HEK293 (cell line): ENCODE measurements at regions not wholly inside any gene's neighbourhood (a gene's known extent, or its start where the extent isn't known, plus 50 kb on each side); places are given as distances from the start of the nearest gene placed in this dataset.

Source experiments
- CTCF ChIA-PET: fragments of 350-600 bp; formaldehyde crosslinking; extraction: SDS; loops from one replicate; lab custom pipeline; 2021; ENCODE audit warnings: antibody characterized with exemption; lab: Yijun Ruan, JAX
- POLR2A ChIA-PET: fragments of 300-600 bp; formaldehyde crosslinking; extraction: SDS; loops from one replicate; lab custom pipeline; 2020; ENCODE audit warnings: antibody characterized with exemption, inconsistent platforms; lab: Yijun Ruan, JAX
- H3K27ac ChIP-seq: fragments of 200-500 bp; sonication (Bioruptor generic); 2 replicates; pipeline ENCODE4 v1.5.1; 2014; ENCODE audit warnings: low read depth, low read length, control low read depth, inconsistent platforms; ENCODE audit errors: extremely low read depth
- H3K36me3 ChIP-seq, 2 experiments: fragments of 200-500 bp in 1 of 2; sonication (Bioruptor generic) in 1 of 2; 1 replicate in 1 of 2; 2 replicates in 1 of 2; pipeline ENCODE4 v1.5.1; 2014 to 2017; ENCODE audit warnings: inconsistent platforms in 2 of 2, low read length in 2 of 2; ENCODE audit not compliant: control insufficient read depth in 2 of 2, insufficient read depth in 1 of 2
- H3K4me1 ChIP-seq: fragments of 200-500 bp; sonication (Bioruptor generic); 2 replicates; pipeline ENCODE4 v1.5.1; 2014; ENCODE audit warnings: mild to moderate bottlenecking, low read length, inconsistent platforms; ENCODE audit not compliant: control insufficient read depth, insufficient read depth
- H3K4me3 ChIP-seq: 2 replicates; pipeline ENCODE4 v1.5.1; 2011; ENCODE audit warnings: low read depth, mild to moderate bottlenecking, control low read depth, low read length, moderate library complexity
- H3K9me3 ChIP-seq: fragments of 200-500 bp; sonication (Bioruptor generic); 2 replicates; pipeline ENCODE4 v1.5.1; 2014; ENCODE audit warnings: low read depth, low read length, inconsistent platforms; ENCODE audit not compliant: control insufficient read depth, insufficient read depth
- KLF9 ChIP-seq: fragments of 450-650 bp; formaldehyde crosslinking; IDR thresholded peaks from 2 replicates; pipeline ENCODE4 v1.5.1; 2016; ENCODE audit warnings: missing biosample characterization, missing genetic modification characterization, low read depth
- MZF1 ChIP-seq: fragments of 450-650 bp; formaldehyde crosslinking; IDR thresholded peaks from 2 replicates; pipeline ENCODE4 v1.5.1; 2017; ENCODE audit warnings: missing biosample characterization, missing genetic modification characterization, borderline replicate concordance
- ZBTB7A ChIP-seq: fragments of 450-650 bp; formaldehyde crosslinking; IDR thresholded peaks from 2 replicates; pipeline ENCODE4 v1.5.1; 2016; ENCODE audit warnings: low read depth, missing biosample characterization, missing genetic modification characterization
- ZEB2 ChIP-seq: fragments of 450-650 bp; formaldehyde crosslinking; IDR thresholded peaks from 2 replicates; pipeline ENCODE4 v1.5.1; 2016; ENCODE audit warnings: missing biosample characterization, missing genetic modification characterization
- ZFP37 ChIP-seq: fragments of 450-650 bp; formaldehyde crosslinking; IDR thresholded peaks from 2 replicates; pipeline ENCODE4 v1.5.1; 2016; ENCODE audit warnings: missing biosample characterization, missing genetic modification characterization
- ZNF169 ChIP-seq: fragments of 450-650 bp; formaldehyde crosslinking; IDR thresholded peaks from 2 replicates; pipeline ENCODE4 v1.5.1; 2016; ENCODE audit warnings: missing biosample characterization, missing genetic modification characterization
- ZNF221 ChIP-seq: fragments of 450-650 bp; formaldehyde crosslinking; IDR thresholded peaks from 2 replicates; pipeline ENCODE4 v1.5.1; 2017; ENCODE audit warnings: missing biosample characterization, missing genetic modification characterization, borderline replicate concordance
- ZNF223 ChIP-seq: fragments of 450-650 bp; formaldehyde crosslinking; IDR thresholded peaks from 2 replicates; pipeline ENCODE4 v1.5.1; 2016; ENCODE audit warnings: missing biosample characterization, missing genetic modification characterization
- ZNF266 ChIP-seq: fragments of 450-650 bp; formaldehyde crosslinking; IDR thresholded peaks from 2 replicates; pipeline ENCODE4 v1.5.1; 2016; ENCODE audit warnings: missing biosample characterization, missing genetic modification characterization, low read depth
- ZNF324 ChIP-seq: fragments of 450-650 bp; formaldehyde crosslinking; IDR thresholded peaks from 2 replicates; pipeline ENCODE4 v1.5.1; 2016; ENCODE audit warnings: missing biosample characterization, missing genetic modification characterization
- ZNF37A ChIP-seq: fragments of 450-650 bp; IDR thresholded peaks from 2 replicates; pipeline ENCODE4 v1.5.1; 2018; ENCODE audit warnings: missing biosample characterization, missing genetic modification characterization
- ZNF596 ChIP-seq: fragments of 450-650 bp; IDR thresholded peaks from 2 replicates; pipeline ENCODE4 v1.5.0; 2018; ENCODE audit warnings: missing biosample characterization, mild to moderate bottlenecking, missing genetic modification characterization, moderate library complexity
- ZNF600 ChIP-seq: fragments of 450-650 bp; formaldehyde crosslinking; IDR thresholded peaks from 2 replicates; pipeline ENCODE4 v1.5.1; 2016; ENCODE audit warnings: missing biosample characterization, missing genetic modification characterization
- ZNF747 ChIP-seq: fragments of 450-650 bp; formaldehyde crosslinking; IDR thresholded peaks from 2 replicates; pipeline ENCODE4 v1.5.1; 2016; ENCODE audit warnings: missing biosample characterization, missing genetic modification characterization
- ZNF777 ChIP-seq: fragments of 450-650 bp; formaldehyde crosslinking; IDR thresholded peaks from 2 replicates; pipeline ENCODE4 v1.5.1; 2017; ENCODE audit warnings: missing biosample characterization, missing genetic modification characterization, borderline replicate concordance
- TF ChIP-seq, protein P1 (sequence below): fragments of 450-650 bp; formaldehyde crosslinking; IDR thresholded peaks from 2 replicates; pipeline ENCODE4 v1.5.1; 2016; ENCODE audit warnings: missing biosample characterization, missing genetic modification characterization, borderline replicate concordance
- TF ChIP-seq, protein P2 (sequence below): fragments of 450-650 bp; formaldehyde crosslinking; IDR thresholded peaks from 2 replicates; pipeline ENCODE4 v1.5.1; 2017; ENCODE audit warnings: missing biosample characterization, missing genetic modification characterization
- TF ChIP-seq, protein P3 (sequence below): fragments of 450-650 bp; formaldehyde crosslinking; IDR thresholded peaks from 2 replicates; pipeline ENCODE4 v1.5.1; 2016; ENCODE audit warnings: missing biosample characterization, missing genetic modification characterization
- TF ChIP-seq, protein P4 (sequence below): fragments of 450-650 bp; IDR thresholded peaks from 2 replicates; pipeline ENCODE4 v1.5.1; 2018; ENCODE audit warnings: missing biosample characterization, missing genetic modification characterization
- TF ChIP-seq, protein P5 (sequence below): fragments of 450-650 bp; formaldehyde crosslinking; IDR thresholded peaks from 2 replicates; pipeline ENCODE4 v1.5.1; 2017; ENCODE audit warnings: missing biosample characterization, missing genetic modification characterization

DNA sequence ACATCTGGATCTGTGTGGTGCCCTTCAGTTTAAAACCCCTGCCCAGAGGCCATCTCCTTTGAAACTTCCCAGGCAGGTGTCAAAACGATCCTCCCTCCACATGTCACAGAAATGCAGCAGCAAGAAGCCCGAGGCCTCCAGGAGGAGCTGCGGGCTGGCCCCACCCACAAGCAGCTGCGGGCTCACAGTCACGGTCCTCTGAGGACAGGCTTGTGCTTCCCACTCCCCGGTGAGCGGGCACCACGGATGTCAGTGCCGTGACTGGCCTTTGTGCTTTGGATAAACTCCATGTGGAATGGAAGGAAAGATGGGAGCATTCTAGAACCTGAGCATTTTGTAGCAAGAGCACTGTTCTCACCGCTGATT, 65.8 kb downstream of the SIK1 start:
- ChIA-PET CTCF (no interaction called here), POLR2A (no interaction called here)
- Histone ChIP-seq H3K36me3 (no peaks in the 10 kb centered on the region), H3K4me3 (no peak overlapping the region), H3K4me1 (no peaks in the 10 kb centered on the region; the same call in 1 of the 2 replicates), H3K27ac (no peak overlapping the region), H3K9me3 (no peaks in the 10 kb centered on the region)
- no peak for TF ChIP-seq ZNF223
- TF ChIP-seq, protein P1, sequence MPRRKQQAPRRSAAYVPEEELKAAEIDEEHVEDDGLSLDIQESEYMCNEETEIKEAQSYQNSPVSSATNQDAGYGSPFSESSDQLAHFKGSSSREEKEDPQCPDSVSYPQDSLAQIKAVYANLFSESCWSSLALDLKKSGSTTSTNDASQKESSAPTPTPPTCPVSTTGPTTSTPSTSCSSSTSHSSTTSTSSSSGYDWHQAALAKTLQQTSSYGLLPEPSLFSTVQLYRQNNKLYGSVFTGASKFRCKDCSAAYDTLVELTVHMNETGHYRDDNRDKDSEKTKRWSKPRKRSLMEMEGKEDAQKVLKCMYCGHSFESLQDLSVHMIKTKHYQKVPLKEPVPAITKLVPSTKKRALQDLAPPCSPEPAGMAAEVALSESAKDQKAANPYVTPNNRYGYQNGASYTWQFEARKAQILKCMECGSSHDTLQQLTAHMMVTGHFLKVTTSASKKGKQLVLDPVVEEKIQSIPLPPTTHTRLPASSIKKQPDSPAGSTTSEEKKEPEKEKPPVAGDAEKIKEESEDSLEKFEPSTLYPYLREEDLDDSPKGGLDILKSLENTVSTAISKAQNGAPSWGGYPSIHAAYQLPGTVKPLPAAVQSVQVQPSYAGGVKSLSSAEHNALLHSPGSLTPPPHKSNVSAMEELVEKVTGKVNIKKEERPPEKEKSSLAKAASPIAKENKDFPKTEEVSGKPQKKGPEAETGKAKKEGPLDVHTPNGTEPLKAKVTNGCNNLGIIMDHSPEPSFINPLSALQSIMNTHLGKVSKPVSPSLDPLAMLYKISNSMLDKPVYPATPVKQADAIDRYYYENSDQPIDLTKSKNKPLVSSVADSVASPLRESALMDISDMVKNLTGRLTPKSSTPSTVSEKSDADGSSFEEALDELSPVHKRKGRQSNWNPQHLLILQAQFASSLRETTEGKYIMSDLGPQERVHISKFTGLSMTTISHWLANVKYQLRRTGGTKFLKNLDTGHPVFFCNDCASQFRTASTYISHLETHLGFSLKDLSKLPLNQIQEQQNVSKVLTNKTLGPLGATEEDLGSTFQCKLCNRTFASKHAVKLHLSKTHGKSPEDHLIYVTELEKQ, result no peak
- TF ChIP-seq ZEB2 (tag by site-specific recombination), result no peak
- TF ChIP-seq, protein P2, sequence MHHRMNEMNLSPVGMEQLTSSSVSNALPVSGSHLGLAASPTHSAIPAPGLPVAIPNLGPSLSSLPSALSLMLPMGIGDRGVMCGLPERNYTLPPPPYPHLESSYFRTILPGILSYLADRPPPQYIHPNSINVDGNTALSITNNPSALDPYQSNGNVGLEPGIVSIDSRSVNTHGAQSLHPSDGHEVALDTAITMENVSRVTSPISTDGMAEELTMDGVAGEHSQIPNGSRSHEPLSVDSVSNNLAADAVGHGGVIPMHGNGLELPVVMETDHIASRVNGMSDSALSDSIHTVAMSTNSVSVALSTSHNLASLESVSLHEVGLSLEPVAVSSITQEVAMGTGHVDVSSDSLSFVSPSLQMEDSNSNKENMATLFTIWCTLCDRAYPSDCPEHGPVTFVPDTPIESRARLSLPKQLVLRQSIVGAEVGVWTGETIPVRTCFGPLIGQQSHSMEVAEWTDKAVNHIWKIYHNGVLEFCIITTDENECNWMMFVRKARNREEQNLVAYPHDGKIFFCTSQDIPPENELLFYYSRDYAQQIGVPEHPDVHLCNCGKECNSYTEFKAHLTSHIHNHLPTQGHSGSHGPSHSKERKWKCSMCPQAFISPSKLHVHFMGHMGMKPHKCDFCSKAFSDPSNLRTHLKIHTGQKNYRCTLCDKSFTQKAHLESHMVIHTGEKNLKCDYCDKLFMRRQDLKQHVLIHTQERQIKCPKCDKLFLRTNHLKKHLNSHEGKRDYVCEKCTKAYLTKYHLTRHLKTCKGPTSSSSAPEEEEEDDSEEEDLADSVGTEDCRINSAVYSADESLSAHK, result no peak
- no peak for TF ChIP-seq ZNF747 (tag by site-specific recombination)
- no peak for TF ChIP-seq ZBTB7A
- no peak for TF ChIP-seq KLF9 (tag by site-specific recombination)
- TF ChIP-seq, protein P3, sequence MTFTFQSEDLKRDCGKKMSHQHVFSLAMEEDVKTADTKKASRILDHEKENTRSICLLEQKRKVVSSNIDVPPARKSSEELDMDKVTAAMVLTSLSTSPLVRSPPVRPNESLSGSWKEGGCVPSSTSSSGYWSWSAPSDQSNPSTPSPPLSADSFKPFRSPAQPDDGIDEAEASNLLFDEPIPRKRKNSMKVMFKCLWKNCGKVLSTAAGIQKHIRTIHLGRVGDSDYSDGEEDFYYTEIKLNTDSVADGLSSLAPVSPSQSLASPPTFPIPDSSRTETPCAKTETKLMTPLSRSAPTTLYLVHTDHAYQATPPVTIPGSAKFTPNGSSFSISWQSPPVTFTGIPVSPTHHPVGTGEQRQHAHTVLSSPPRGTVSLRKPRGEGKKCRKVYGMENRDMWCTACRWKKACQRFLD (tag by site-specific recombination), result no peak
- TF ChIP-seq ZNF37A (tag by site-specific recombination), result no peak
- TF ChIP-seq ZNF221 (tag by site-specific recombination), result no peak
- TF ChIP-seq ZNF777 (tag by site-specific recombination), result no peak
- no peak for TF ChIP-seq MZF1 (tag by site-specific recombination)
- TF ChIP-seq ZNF596 (tag by site-specific recombination), result no peak
- TF ChIP-seq, protein P4, sequence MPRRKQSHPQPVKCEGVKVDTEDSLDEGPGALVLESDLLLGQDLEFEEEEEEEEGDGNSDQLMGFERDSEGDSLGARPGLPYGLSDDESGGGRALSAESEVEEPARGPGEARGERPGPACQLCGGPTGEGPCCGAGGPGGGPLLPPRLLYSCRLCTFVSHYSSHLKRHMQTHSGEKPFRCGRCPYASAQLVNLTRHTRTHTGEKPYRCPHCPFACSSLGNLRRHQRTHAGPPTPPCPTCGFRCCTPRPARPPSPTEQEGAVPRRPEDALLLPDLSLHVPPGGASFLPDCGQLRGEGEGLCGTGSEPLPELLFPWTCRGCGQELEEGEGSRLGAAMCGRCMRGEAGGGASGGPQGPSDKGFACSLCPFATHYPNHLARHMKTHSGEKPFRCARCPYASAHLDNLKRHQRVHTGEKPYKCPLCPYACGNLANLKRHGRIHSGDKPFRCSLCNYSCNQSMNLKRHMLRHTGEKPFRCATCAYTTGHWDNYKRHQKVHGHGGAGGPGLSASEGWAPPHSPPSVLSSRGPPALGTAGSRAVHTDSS (tag by site-specific recombination), result no peak
- TF ChIP-seq ZNF600, result no peak
- TF ChIP-seq, protein P5, sequence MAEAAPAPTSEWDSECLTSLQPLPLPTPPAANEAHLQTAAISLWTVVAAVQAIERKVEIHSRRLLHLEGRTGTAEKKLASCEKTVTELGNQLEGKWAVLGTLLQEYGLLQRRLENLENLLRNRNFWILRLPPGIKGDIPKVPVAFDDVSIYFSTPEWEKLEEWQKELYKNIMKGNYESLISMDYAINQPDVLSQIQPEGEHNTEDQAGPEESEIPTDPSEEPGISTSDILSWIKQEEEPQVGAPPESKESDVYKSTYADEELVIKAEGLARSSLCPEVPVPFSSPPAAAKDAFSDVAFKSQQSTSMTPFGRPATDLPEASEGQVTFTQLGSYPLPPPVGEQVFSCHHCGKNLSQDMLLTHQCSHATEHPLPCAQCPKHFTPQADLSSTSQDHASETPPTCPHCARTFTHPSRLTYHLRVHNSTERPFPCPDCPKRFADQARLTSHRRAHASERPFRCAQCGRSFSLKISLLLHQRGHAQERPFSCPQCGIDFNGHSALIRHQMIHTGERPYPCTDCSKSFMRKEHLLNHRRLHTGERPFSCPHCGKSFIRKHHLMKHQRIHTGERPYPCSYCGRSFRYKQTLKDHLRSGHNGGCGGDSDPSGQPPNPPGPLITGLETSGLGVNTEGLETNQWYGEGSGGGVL (tag by site-specific recombination), result no peak
- no peak for TF ChIP-seq ZFP37 (tag by site-specific recombination)
- no peak for TF ChIP-seq ZNF324 (tag by site-specific recombination)
- TF ChIP-seq ZNF266 (tag by site-specific recombination), result no peak
- no peak for TF ChIP-seq ZNF169 (tag by site-specific recombination)
